ENCODE measurements at regions not wholly inside any gene's neighbourhood (a gene's known extent, or its start where the extent isn't known, plus 50 kb on each side); places are given as distances from the start of the nearest gene placed in this dataset.

DNA sequence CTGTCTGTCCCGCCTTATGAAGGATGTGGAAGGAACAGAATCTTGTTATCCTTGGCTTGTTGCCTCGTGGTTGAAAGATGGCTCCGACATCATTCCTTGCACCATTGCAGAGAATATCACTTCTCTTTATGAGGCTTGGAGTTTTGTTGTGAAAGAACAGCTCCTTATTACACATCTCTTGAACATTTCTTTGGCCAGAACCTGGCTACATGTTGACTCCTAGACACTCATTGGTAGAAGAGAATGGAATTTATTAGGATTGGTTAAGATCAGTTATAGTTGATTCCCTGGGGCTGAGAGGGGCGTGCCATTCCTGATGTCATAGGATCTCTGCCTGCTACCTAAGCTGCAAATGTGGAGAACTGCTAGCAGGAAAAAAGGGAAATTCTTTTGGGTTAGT, 180.5 kb upstream of the CTBP2 start:
- peak; percentile 55 for DNase-seq (ENCODE audit: low read depth)

DNA sequence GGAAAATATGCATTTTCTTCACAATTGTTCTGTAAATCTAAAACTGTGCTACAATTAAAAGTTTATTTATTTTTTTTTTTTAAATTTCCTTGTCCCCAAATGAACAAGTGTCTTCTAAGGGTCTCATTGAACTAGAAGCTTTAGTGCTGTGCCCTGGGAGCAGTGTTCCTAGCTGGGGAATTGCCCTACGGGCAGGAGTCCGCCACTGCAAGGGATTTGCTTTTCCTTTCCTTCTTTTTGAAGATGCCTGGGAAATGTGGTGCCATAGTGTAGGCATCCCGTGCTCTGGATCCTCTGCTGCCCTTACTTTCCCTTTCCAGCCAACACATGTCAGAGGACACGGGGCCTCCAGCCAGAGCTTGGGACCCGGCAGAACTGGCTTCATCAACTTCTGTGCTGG, 177.1 kb upstream of the CTBP2 start:
- no peak for DNase-seq (ENCODE audit: low read depth)

DNA sequence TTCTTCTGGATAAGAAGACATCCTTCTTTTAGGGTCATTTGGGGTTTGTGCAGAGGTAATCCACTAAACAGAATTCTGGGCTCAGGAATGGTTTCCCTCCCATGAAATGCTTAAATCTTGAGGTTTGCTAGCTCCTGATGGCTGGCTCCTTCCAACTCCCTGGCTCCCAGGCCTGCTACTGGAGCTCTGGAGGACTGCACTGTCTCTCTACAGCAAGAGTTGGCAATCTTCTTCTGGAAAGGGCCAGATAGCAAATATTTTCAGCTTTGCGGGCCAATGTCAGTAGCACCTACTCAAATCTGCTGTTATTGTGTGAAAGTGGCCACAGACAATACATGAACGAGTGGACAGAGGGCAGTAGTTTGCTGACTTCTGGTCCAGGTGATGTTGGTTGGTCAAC, 174.2 kb upstream of the CTBP2 start:
- no peak for DNase-seq (ENCODE audit: low read depth)

DNA sequence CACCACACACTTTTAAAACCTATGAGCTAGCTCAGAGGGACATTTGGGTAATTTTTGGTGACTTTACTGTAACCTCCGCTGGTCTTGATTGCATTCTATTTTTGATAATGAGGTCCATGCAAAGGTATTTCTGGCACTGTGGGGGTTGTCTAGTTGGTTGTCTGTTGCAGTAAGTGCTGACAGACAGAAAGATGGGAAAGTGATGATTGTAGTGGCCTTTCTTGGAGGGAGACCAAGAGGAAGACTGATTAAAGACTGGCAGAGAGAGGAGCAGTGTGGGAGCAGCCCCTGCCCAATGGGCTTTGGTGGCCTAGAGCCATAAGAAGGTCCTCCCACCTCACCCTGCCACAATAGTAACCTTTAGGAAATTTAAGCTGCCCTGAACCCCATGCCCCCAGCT, 173.4 kb upstream of the CTBP2 start:
- no peak for DNase-seq (ENCODE audit: low read depth)

DNA sequence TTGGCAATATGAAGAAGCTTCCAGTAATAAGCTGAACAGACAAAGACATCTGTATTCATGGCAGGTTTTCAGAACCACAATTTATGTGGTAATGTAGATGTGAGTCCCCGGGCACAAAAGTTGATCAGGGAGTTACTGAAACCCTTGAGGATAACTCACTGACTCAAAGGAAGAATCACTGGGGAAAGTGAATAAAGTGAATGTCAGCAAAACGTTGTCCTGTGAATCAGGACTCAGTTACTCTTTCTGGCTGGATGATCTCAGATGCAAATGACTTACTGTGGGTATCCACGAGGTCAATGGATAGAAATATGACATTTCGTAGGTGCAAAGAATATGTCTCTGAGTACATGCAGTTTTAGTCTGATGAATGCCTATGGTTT, 172.8 kb upstream of the CTBP2 start:
- no peak for DNase-seq (ENCODE audit: low read depth)

DNA sequence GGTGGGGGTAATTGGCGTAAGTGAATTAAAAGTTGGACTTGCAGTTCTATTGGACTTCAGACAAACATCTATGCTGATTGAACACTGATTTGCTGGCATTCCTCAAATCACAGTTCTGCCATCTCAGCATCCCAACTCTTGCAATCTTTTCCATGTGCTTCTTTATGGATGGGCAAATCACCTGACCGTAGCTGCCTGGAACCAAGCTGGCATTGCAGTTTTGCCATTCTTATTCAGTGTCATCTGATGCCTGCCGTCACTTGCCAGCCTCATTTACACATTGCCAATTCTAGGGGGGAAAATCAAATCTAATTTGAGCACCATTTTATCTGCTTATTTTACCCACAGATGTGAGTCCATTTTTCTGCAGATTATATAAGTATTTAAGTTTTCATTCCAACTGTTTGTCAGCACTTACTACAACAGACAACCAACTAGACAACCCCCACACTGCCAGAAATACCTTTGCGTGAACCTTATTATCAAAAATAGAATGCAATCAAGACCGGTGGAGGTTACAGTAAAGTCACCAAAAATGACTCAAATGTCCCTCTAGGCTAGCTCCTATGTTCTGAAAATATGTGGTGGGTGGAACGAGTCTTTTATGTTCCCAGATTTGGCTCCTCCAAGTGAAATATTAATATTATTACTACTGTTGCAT, 172.3 kb upstream of the CTBP2 start:
- no peak for DNase-seq (ENCODE audit: low read depth)

DNA sequence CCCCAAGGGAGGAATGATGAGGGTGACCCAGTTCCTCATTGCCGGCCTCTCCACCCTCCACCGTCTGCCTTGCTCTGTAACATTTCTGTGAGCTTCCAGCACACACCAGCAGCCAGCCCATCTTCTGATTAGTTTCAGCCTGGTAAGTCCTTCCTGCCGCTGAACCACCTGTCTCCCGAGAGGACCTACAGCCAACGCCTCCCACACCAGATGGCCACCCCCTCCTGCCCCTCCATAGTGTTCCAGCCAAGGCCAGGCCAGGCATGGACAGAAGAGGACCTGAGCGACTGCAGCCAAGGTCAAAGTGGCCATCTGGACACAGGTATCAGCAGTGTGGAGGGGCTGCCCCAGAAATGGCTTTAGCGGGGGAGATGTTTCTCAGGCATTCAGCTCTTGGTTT, 170.7 kb upstream of the CTBP2 start:
- no peak for DNase-seq (ENCODE audit: low read depth)

DNA sequence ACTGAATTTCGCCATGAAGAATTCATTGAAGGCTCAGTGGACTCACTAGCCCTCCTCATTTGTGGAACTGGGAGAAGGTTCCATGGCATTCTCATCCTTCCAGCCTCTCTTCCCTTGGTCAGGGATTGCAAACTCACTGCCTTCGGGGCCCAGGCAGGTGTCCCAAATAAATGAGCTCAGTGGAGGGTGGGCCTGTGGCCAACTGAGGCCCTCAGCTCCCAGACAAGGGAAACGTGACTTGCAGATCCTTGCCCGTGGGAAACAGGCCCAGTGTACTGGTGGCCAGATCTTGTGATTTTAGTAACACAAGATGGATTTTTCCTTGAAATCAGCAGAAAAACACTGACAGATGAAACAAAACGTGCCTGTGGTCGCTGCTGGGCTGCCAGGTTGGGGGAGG, 168.7 kb upstream of the CTBP2 start:
- DNase-seq (ENCODE audit: low read depth): no peak

DNA sequence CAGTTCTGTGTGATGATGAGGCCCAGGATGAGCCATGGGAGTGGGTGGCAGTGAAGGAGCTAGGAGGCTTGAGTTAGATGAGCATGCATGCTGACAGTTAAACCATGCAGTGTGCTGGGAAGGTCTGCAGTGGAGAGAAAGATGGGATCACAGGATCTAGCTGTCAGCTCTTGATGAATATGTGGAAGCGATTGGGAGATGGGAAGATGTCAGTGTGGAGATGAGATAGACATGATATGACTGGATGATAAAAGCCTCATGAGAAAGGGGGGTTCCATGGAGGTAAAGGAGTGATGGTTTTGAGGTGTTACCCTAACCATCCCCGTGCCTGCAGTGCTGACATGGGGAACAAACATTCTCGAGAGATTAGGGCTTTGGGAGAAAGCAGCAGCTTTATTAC, 165.0 kb upstream of the CTBP2 start:
- DNase-seq (ENCODE audit: low read depth): no peak

DNA sequence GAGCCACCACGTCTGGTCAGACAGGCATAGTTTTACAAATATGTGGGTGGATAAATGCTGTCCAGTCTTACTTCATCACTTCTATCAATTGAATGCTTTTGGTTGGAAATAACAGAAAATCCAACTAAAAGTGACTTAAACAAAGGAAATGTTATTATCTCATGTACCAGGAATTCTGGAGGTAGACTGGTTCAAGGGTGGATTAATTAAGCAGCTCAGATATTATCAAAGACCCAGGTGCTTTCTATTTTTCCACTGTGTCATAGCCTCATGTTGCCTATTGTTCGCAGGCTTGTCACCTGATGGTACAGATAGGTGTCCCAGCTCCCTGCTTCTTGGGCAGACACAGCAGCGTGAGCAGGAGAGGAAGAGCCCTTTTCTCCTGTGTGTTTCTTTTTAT, 156.1 kb upstream of the CTBP2 start:
- no peak for DNase-seq (ENCODE audit: low read depth)

DNA sequence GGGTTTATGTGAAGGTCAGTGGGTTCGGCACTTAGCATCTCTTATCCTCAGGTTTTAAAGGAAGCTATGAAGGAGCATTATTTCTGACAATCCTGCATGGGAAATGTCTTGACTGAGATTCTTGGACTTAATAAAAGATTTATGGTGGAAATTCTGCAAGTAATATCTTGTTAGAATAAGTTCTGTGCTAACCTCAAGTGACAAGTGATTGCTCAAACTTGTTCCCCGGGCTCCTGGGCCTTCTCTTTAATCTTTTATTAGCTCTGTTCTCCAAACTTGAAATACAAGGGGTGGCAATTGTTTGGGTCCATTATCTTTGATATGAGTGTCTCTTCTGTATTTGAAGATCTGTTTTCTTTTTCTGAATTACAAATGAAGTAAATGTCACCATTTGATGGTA, 140.6 kb upstream of the CTBP2 start:
- DNase-seq (ENCODE audit: low read depth): no peak

DNA sequence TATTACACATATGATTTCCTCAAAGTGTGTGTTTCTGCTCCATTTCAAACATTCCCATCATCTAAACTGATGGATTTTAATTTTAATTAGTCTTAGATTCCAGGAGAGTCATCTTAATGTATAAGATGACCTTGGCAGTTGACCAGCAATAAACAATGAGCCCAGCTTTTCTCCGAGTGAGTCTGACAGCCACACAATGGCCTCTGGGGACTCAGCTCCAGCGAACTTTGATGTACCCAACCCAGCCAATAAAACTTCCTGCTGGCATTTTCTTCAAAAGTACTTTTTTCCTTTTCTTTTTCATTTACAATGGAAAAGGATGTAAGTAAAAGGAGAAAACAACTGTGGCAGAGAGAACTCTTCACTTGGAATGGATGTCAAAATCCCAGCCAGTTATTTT, 139.1 kb upstream of the CTBP2 start:
- DNase-seq (ENCODE audit: low read depth): no peak

DNA sequence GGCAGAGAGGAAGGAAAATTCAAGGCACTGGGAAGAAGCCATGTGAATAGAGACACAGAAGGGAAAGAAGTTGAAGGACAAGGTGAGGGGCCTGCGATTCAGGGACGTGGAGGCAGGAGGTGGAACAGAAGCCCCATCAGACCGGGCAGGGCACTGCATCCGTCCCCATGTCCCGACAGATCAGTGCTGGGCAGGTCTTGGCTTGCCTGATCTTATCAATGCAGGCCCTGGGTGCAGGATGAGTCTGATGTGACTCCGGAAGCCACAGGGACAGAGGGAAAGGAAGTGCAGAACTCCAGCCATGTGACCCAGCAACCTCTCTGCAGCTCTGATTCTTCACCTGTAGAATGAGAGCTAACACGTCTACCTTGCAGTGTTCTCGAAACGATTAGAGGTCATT, 136.2 kb upstream of the CTBP2 start:
- no peak for DNase-seq (ENCODE audit: low read depth)

DNA sequence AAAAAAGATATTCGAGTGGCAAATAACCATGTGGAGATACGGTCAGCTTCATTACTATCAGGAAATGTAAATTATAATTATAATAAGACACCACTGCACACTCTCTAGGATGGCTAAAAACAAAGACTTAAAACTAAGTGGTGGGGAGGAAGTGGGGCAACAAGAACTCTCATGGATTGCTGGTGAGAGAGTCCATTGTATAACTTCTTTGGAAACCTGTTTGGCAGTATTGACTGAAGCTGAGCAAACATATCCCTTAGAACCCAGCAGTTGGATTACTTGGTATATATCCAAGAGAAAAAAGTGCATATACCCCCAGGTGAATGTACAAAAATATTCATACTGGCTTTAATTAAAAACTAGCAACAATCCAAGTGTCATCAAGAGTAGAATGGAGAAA, 133.7 kb upstream of the CTBP2 start:
- DNase-seq (ENCODE audit: low read depth): no peak

DNA sequence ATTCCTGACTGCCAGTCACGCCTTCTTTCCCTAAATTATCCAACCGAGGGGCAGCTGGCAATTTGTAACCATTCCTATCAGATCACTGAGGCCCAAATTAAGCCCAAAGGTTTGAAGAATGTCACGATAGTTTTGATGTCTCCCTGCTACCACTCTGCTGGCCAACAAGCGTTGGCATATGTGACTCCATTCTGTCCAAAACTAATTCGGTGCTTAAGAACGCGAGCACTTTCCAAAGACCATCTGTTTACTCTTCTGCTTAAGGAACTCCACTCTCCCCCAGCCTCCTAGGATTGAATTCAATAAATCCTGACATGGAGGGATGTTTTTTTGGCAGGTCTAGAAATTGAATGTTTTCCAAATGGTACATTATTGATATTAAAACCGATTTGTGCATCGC, 131.5 kb upstream of the CTBP2 start:
- no peak for DNase-seq (ENCODE audit: low read depth)

DNA sequence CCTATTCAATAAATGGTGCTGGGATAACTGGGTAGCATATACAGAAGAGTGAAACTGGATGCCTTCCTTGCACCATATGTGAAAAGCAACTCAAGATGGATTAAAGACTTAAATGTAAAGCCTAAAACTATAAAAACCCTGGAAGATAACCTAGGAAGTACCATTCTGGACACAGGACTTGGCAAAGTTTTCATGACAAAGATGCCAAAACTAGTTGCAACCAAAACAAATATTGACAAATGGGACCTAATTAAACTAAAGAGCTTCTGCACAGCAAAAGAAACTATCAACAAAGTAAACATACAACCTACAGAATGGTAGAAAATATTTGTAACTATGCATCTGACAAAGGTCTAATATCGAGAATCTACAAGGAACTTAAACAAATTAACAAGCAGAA, 129.1 kb upstream of the CTBP2 start:
- DNase-seq (ENCODE audit: low read depth): no peak

DNA sequence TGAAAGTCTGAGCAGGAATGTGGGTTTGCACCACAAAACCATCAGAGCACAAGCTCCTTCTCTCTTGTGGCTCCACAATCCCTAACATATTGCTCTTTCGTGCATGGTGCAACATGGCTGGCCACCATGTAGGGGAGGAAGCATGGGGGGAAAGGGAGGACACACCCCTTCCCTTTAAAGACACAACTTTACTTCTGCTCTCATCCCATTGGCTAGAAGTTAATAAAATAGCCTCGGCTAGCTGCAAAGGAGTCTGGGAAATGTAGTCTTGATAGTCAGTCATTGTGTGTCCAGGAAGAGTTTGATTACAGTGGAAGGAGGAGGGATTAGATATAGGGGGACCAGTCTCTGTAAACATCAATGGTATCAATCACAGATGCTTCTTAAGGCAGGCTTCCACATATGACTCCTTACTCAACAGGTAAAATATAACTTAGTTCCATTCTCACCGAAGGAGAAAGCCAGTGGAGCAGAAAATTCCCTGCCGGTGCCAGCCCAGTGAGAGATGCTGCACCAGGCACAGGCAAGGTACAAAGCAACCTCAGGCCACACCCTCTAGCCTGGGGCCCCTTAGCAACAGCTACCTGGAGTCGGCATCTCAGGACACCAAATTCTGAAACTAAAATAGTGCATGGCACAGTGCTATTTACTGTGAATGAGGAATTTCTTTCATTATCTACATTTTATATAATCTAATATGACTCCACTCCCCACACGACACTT, 124.7 kb upstream of the CTBP2 start:
- DNase-seq (ENCODE audit: low read depth): no peak

DNA sequence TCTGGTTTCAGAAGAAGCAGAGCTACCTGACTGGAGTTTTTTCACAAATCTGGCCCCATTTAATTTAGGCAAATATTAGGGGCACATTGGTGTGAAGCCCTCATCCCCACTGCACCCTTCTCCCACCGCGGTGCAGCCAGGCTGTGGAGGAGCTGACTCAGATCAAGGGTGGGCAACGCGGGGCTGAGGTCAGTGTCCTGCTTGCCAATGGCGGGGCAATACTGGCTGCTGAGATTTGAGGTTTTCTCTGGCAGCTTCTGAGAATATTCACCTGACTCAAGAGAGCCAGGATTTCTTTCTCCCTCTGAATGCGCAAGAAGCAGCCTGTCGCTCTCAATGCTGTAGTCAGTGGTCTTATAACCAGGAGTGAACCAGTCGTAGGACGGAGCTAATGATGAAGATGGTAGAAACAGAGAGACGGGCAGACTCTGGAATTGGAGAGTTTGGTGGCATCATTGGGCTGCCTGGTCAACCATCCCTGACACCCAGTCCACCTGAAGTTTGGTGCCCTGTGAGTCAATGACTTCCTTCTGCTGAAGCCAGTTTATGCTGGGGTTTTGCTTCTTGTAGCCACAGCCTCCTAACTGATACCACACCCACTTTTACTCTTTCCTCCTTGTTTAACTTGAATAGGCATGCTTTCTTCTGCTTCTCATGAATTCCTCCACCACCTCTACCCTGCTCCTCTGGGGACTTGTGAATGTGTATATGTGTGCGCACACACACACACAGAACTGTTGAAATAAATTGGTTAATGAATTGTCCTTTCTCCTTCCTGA, 123.7 kb upstream of the CTBP2 start:
- no peak for DNase-seq (ENCODE audit: low read depth)

DNA sequence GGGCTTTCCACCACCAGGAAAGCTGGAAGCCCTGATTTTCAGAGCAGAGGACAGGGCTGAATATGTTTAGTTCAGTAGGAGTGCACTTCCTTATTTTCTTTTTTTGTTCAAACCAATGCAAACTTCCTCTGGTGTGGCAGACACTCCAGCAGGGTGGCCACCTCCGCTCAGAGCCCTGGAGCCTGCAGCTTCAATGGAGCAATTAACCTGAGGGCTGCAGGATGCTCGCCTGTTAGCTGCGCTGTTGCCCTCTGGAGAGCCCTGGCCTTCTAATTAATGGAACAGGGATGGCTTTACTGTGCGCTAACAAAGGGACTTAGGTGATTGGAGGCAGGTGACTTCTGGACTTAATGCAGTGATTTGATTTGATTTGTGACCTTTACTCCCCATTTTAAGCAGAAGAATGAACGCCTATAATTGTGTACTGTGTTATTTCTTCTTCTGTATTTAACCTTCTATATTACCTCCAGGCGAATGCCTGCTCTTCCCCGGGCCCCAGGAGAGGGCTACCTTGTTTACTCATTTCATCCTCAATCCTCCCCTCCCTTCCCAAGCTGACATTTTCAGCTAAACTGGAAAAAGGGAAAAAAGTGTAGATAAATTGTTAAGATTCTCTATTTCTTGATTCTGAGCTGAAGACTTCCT, 123.0 kb upstream of the CTBP2 start:
- no peak for DNase-seq (ENCODE audit: low read depth)

DNA sequence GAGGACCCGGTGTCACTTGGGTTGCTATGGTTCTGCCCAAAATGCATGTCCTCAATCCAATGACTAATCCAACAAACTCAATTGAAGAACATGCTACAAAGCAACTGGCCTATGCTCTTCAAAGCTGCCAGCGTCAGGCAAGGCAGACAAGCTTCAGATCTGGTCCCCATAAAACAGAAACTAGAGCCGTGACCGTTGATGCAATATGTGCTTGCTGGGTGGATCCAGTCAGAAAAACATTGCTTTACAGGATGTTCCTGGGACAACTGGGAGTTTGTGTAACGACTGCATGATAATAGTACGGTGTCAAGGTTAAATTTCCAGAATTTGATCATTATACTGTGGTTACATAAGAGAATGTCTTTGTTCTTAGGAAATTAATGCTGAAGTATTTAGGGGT, 120.7 kb upstream of the CTBP2 start:
- no peak for DNase-seq (ENCODE audit: low read depth)

DNA sequence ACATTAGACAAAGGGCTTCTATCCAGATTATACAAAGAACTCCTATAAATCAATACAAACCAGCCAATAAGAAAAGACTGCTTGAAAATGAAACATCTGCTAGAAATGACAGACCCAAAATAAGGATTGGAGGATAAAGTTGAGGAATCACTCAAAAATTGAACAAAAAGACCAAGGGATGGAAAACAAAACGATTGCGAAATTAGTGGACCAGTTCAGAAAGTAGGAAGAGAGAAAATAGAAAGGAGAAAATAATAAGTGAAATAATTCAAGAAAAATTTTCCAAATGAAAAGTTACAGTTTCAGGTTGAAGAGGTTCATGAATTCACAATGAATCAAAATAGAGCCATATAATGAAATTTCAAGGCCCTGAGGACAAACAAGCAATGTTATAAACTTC, 115.8 kb upstream of the CTBP2 start:
- no peak for DNase-seq (ENCODE audit: low read depth)

DNA sequence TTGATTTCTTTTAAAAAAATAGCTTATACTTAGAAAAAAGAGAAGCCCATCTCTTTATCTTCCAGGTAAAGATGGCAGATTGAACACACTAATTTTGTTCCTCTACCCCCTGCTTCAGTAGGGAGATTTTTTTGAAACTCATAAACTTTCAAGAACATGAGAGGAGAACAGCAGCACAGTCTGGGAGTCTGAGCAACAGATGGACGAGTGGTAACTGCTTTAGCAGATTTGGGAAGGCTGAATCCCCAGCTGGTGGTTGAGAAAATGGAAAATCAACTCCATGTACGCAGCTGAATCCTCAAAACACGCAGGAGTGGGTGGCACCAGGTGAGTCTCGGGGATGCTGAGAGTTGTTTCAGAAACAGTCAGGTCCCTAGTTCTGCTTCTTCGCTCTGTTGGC, 114.6 kb upstream of the CTBP2 start:
- no peak for DNase-seq (ENCODE audit: low read depth)

DNA sequence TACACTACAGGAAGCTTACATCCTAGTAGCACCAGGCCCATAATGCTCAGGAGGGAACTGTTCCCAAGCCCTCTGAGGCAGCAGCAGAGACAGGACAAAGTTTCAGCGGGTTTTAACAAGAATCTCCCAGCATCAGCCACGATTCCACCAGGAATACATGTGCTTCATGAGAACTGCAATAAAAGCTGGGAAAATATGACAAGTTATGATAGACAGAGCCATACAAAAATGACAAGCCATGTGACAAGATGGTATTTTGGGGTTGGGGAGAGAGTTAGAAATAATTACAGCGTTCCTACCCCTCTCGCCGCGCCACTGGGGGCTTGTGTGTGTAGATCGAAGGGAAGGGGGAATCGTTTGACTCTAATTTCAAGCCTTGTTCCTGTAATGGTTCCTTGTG, 112.7 kb upstream of the CTBP2 start:
- no peak for DNase-seq (ENCODE audit: low read depth)
